SU-DHL-6 (cell line): ENCODE measurements at regions not wholly inside any gene's neighbourhood (a gene's known extent, or its start where the extent isn't known, plus 50 kb on each side); places are given as distances from the start of the nearest gene placed in this dataset.

ENCODE experiments used
- EZH2phosphoT487 ChIP-seq: fragments of 200-600 bp; sonication (generic), shearing (Covaris generic); conservative IDR thresholded peaks from 2 replicates; pipeline ENCODE4 v1.6.1; 2018; ENCODE audit warnings: mild to moderate bottlenecking, antibody characterized with exemption, low read length, moderate library complexity, mixed read lengths
- TF ChIP-seq, protein P1 (sequence below): fragments of 200-600 bp; sonication (generic); IDR thresholded peaks from one replicate; pipeline ENCODE4 v1.5.1; 2017; ENCODE audit warnings: antibody characterized with exemption, mild to moderate bottlenecking, low read length, moderate library complexity; ENCODE audit not compliant: insufficient read depth, poor library complexity, severe bottlenecking

GRCh38 chr5:133889271-133889905, 79.0 kb downstream of the C5orf15 start:
- TF ChIP-seq, protein P1, sequence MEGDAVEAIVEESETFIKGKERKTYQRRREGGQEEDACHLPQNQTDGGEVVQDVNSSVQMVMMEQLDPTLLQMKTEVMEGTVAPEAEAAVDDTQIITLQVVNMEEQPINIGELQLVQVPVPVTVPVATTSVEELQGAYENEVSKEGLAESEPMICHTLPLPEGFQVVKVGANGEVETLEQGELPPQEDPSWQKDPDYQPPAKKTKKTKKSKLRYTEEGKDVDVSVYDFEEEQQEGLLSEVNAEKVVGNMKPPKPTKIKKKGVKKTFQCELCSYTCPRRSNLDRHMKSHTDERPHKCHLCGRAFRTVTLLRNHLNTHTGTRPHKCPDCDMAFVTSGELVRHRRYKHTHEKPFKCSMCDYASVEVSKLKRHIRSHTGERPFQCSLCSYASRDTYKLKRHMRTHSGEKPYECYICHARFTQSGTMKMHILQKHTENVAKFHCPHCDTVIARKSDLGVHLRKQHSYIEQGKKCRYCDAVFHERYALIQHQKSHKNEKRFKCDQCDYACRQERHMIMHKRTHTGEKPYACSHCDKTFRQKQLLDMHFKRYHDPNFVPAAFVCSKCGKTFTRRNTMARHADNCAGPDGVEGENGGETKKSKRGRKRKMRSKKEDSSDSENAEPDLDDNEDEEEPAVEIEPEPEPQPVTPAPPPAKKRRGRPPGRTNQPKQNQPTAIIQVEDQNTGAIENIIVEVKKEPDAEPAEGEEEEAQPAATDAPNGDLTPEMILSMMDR: no peak
- TF ChIP-seq EZH2phosphoT487: no peak
